ENCODE measurements at regions not wholly inside any gene's neighbourhood (a gene's known extent, or its start where the extent isn't known, plus 50 kb on each side); places are given as distances from the start of the nearest gene placed in this dataset.
"Not testable (repeated sequence)": the region's sequence is repeated elsewhere in the genome, so short reads cannot be mapped to it uniquely, and the experiment has no call there.

DNA sequence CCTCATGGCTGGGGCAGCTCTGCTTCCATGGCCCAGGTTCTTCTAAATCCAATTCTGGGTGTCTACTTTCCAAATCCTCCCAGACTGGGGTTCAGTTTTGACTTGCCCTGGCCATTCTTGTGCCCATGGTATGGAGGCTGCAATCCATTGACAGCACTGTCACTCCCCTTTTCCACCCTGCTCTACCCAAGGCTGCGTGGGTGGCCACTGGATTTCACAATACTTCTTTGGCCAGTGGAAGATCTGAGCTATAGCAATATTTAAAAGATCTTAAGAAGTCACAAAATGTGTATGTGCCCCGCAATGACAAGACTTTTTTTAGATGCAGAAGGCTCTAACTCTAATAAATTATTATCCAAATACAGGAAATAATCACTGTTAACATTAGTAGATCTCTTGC, 329.4 kb upstream of the CCL2 start:
- DNase-seq (ENCODE audit: low read depth) = no peak
- no peak overlapping the region for H3K4me3 ChIP-seq (ENCODE audit: low read depth, low read length)
- TF ChIP-seq, protein P1, sequence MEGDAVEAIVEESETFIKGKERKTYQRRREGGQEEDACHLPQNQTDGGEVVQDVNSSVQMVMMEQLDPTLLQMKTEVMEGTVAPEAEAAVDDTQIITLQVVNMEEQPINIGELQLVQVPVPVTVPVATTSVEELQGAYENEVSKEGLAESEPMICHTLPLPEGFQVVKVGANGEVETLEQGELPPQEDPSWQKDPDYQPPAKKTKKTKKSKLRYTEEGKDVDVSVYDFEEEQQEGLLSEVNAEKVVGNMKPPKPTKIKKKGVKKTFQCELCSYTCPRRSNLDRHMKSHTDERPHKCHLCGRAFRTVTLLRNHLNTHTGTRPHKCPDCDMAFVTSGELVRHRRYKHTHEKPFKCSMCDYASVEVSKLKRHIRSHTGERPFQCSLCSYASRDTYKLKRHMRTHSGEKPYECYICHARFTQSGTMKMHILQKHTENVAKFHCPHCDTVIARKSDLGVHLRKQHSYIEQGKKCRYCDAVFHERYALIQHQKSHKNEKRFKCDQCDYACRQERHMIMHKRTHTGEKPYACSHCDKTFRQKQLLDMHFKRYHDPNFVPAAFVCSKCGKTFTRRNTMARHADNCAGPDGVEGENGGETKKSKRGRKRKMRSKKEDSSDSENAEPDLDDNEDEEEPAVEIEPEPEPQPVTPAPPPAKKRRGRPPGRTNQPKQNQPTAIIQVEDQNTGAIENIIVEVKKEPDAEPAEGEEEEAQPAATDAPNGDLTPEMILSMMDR (IDR thresholded peaks at IDR 0.05; ENCODE audit: low read depth, low read length, missing control alignments) = no peak

DNA sequence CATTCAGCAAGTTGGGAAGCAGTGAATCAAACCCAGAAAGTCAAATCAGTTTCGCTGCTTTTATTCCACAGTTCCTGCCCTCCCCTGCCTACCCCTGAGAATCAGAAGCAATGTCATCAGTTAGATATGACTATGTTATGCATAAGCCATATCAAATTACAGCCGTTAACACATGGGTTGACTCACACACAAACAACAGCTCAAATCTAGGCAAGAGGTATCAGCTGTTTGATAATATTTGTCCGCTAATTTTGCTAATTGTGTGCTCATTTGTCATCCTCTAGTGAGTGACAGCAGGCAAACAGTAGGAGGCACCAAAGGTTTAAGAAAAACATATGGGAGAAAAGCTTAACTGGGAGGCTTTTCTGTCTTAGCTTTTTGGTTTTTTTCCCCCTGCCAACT, 327.4 kb upstream of the CCL2 start:
- H3K4me3 ChIP-seq (ENCODE audit: low read depth, low read length) = no peak overlapping the region
- TF ChIP-seq, protein P1 (IDR thresholded peaks at IDR 0.05; ENCODE audit: low read depth, low read length, missing control alignments) = peak; percentile 60
- DNase-seq (ENCODE audit: low read depth) = no peak

DNA sequence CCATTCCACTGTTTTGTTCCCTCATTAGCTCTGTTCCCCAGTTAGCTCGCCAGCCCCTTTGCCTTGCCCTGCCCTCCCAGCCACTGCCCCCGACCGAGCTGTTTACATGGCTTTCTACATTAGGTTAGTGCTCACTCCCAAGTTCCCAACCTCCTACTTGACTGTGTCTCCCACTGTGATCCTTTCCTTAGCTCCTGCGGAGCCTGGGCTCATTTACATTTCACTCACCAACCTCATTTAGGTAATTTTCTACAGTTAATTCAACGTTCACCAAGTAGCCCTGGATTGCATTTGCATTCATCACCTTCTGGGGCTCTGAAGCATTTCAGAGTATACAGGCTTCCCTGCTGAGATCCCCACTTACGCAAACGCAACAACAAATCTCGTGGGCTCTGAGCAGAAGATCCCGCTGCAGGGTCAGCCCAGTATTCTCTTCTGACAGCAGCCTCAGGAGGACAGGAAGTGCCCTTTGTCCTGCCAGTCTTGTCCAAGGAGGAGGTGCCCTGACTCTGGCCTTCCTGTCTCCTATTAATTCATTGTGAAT, 325.8 kb upstream of the CCL2 start:
- H3K4me3 ChIP-seq (ENCODE audit: low read depth, low read length) = no peak overlapping the region
- TF ChIP-seq, protein P1 (IDR thresholded peaks at IDR 0.05; ENCODE audit: low read depth, low read length, missing control alignments) = no peak
- no peak for DNase-seq (ENCODE audit: low read depth)

DNA sequence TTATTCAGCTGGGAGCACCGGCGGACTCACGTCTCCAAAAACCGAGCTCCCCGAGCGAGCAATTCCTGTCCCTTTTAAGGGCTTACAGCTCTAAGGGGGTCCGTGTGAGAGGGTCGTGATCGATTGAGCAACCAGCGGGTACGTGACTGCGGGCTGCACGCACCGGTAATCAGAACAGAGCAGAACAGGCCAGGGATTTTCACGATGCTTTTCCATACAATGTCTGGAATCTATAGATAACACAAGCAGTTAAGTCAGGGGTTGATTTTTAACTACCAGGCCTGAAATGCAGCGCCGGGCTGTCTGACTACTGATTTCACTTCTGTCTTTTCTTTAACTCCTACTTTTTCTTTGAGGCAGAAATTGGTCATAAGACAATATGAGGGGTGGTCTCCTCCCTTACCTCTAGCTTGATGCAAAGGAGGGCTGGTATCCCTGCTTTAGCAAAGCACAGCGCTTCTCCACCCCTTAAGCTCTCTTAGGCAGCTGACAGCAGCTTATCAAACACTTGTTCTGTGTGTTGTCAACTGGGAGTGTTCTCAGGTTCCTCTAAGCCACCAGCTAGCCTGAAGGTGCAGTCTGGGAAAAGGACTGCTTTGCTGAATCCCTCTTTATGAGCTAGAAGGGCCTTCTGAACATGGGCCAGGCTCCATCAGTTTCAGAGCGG, 323.8 kb upstream of the CCL2 start:
- DNase-seq (ENCODE audit: low read depth); H3K4me3 ChIP-seq (ENCODE audit: low read depth, low read length): not testable (repeated sequence)

DNA sequence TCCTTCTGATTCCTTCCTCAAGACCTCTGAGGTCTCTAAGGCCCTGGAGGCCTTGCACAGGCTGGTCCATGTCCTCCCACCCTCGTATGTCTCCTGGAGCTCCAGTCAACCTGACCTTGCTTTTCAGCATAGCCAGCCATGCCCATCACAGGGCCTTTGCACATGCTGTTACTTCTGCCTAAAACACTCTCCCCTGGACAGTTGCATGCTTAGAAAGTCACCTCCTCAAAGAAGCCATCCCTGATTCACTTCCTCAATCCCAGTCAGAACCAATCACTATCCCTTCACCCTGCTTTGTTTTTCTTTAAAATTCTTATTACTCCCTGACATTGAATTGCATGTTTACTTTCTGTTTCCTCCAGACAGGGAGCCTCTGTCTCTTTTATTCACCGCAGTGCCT, 322.1 kb upstream of the CCL2 start:
- DNase-seq (ENCODE audit: low read depth) = no peak
- H3K4me3 ChIP-seq (ENCODE audit: low read depth, low read length) = no peak overlapping the region
- TF ChIP-seq, protein P1 (IDR thresholded peaks at IDR 0.05; ENCODE audit: low read depth, low read length, missing control alignments) = no peak

DNA sequence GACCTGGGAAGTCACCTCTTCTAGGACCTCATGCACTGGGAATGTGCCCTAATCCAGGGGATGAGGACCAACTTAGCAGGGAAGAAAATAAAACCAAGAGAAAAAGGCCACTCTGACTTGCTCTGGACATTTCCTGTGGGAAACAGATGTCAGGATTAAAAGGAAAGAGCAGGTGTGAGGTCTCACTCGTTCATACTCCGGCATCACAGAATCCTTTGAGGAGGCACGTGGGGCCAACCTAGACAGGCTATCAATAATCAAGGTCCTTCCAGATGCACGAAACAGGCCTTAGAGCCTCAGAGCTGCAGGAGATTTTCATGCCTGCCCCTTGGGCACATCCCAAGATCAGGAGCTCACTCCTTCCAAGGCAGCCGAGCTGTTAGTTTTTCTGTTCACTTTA, 321.5 kb upstream of the CCL2 start:
- TF ChIP-seq, protein P1 (IDR thresholded peaks at IDR 0.05; ENCODE audit: low read depth, low read length, missing control alignments) = no peak
- DNase-seq (ENCODE audit: low read depth) = no peak
- no peak overlapping the region for H3K4me3 ChIP-seq (ENCODE audit: low read depth, low read length)

DNA sequence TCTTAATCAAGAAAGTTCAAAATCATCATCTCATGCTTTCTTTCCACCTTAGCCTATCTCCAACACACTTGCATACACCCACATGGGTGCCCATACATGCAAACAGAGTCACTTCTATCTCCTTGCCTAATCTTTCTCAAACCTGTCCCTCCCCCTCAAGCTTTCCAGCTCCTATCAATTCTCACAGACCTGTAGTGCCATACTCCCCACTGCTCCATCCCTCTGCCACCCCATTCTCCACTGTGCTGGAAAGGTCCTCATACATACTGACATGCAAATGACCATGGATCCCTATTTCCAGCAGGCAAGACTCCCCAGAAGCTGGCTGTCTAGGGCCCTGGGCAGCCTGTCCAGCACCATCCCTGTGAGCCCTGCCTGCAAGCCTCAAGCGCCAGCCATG, 320.4 kb upstream of the CCL2 start:
- H3K4me3 ChIP-seq (ENCODE audit: low read depth, low read length) = no peak overlapping the region
- TF ChIP-seq, protein P1 (IDR thresholded peaks at IDR 0.05; ENCODE audit: low read depth, low read length, missing control alignments) = no peak
- DNase-seq (ENCODE audit: low read depth) = no peak

Measured in GM12864 (cell line).